Adrenal gland (tissue), 9 donors: ENCODE measurements at regions not wholly inside any gene's neighbourhood (a gene's known extent, or its start where the extent isn't known, plus 50 kb on each side); places are given as distances from the start of the nearest gene placed in this dataset.
"Not testable (repeated sequence)": the region's sequence is repeated elsewhere in the genome, so short reads cannot be mapped to it uniquely, and the experiment has no call there.

Source experiments
- DNase-seq, 7 donors: peaks; one replicate each; pipeline ENCODE4 v3.0.0-alpha.2; 2019 to 2020
- H3K27ac ChIP-seq, 5 donors: fragments of 200-600 bp; sonication (generic) in 4 of 5; 1 replicate in 3 of 5; 2 replicates in 2 of 5; pipeline versions ENCODE4 v1.5.1 to v1.8.0; 2016 to 2020; ENCODE audit warnings: mild to moderate bottlenecking in 1 of 5
- H3K27me3 ChIP-seq: fragments of 200-600 bp; 2 replicates; pipeline ENCODE4 v1.8.0; 2021
- H3K36me3 ChIP-seq, 2 donors: fragments of 200-600 bp; replicated peaks in 1 of 2; 1 replicate in 1 of 2; 2 replicates in 1 of 2; pipeline versions ENCODE4 v1.5.1 to v1.8.0; 2018 to 2022
- H3K4me1 ChIP-seq, 2 donors: fragments of 200-600 bp; replicated peaks in 1 of 2; 1 replicate in 1 of 2; 2 replicates in 1 of 2; pipeline versions ENCODE4 v1.5.1 to v1.8.0; 2018 to 2021
- H3K4me3 ChIP-seq, 4 donors: fragments of 200-600 bp; sonication (generic) in 3 of 4; one replicate each; pipeline ENCODE4 v1.5.1; 2016 to 2018
- H3K9me3 ChIP-seq, 3 donors: fragments of 200-600 bp; sonication (generic) in 1 of 3; replicated peaks in 1 of 3; 1 replicate in 2 of 3; 2 replicates in 1 of 3; pipeline versions ENCODE4 v1.5.1 to v1.8.0; 2016 to 2021
- CTCF ChIP-seq, 6 experiments: fragments of 450-650 bp in 4 of 6; fragments of 200-600 bp in 2 of 6; sonication (generic) in 1 of 6; IDR thresholded peaks; 1 replicate in 5 of 6; 2 replicates in 1 of 6; pipeline versions ENCODE4 v1.5.1 to v1.8.0; 2016 to 2021; ENCODE audit warnings: antibody characterized with exemption in 6 of 6, mild to moderate bottlenecking in 2 of 6, moderate library complexity in 1 of 6
- POLR2A ChIP-seq, 2 donors: fragments of 450-650 bp; IDR thresholded peaks; one replicate each; pipeline ENCODE4 v1.6.1; 2017; ENCODE audit warnings: antibody characterized with exemption in 2 of 2, mild to moderate bottlenecking in 2 of 2, moderate library complexity in 1 of 2
- WGBS, 4 donors: extraction: QIAGEN DNeasy Blood & Tissue Kit in 2 of 4; methylation state at CpG; one replicate each; pipeline versions ENCODE4 v1.1.5 to v1.1.7; 2013 to 2017; 5-methylcytosine and 5-hydroxymethylcytosine counted together
- intact Hi-C, 2 donors: fragments of 100-400 bp; cut with DNase I; formaldehyde crosslinking; loops; one replicate each; pipeline versions ENCODE4 v1.14.1 to v1.15.0; 2022 to 2023
- donor health status: healthy with polysubstance abuse.
- donor health status: Bipolar disorder and iron deficiency.
- donor health status: DM: yes; HTN: yes; CAD: no.
- donor health status: DM: no; HTN: no; CAD: no.
- donor health status: DM: no; HTN: no; CAD: no.

DNA sequence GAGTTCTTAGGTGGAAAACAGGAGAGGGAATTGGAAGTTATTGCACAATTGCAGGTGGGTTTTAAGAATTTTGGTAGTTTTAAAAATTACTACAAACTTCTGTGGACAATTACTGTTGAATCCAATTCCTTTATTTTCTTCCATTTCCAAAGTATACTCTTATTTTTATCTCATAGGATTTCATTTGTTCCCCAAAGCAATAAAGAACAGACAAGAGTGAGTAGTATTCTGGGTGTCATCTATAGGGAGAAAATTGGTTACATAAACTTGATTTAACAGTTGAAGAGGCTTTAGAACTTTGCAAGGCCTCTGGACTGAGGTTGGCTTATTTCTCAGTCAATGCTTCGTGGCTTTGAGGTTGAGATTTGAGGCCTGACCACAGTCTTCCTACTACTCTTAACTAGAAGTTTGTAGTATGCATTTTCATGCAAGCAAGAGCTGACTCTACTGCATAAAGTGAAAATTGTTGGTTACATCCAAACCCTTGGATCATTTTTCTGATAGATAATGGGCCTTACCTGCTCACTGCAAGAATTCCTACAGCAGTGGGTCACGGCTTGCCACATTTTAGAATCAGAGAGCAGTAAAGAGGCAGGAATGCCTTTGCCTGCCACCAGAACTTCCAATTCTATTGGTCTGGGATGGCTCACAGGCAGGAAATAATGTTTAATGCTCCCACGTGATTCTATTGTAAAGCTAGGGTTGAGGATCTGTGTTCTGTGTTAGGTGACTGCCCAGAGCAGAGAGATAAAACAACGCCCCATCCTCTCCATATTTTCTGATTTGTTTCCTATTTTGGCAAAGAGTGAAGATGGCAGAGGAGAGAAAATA is 270.5 kb downstream of the TTC6 start:
- Histone ChIP-seq H3K9me3 (no peaks in the 10 kb centered on the region), H3K4me1 (no peaks in the 10 kb centered on the region), H3K27me3 (no peaks in the 10 kb centered on the region), H3K27ac (no peak overlapping the region), H3K4me3 (no peak overlapping the region), H3K36me3 (no peaks in the 10 kb centered on the region)
- WGBS, 4 donors: 66 to 83% (median 72%) methylated on average over 4 of the region's 4 CpGs
- TF ChIP-seq CTCF (IDR thresholded peaks at IDR 0.05) (no peak), POLR2A (IDR thresholded peaks at IDR 0.05) (no peak)
- intact Hi-C loops: no loop called here
- no peak for DNase-seq

DNA sequence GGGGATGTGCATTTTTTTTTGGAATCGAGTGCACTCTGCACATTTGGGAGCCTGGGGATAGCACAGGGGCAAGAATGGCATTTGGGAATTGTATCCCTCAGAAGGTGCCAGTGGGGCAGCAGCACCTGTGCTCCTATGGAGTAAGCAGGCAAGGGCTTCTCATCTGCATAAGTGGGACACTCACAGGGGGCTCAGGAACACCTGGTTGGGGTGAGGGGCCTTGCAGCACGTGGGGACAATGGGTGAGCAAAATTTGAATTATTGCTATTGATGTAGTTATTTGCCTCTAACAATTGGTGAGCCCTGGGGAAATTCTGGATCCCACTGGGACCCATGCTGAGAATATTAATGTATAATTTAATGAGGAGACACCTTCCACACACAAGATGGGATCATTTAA is 274.2 kb downstream of the TTC6 start:
- TF ChIP-seq CTCF (IDR thresholded peaks at IDR 0.05) (no peak), POLR2A (IDR thresholded peaks at IDR 0.05) (no peak)
- Histone ChIP-seq H3K9me3 (no peaks in the 10 kb centered on the region), H3K4me1 (no peaks in the 10 kb centered on the region), H3K36me3 (no peaks in the 10 kb centered on the region), H3K27me3 (no peaks in the 10 kb centered on the region), H3K27ac (no peak overlapping the region), H3K4me3 (no peak overlapping the region)
- 42 to 61% (median 53%) methylated on average over 2 of the region's 2 CpGs for WGBS, 4 donors
- intact Hi-C loops: loop anchor here in 1 of 2 donors (5.0 kb wide), 2 partner anchors 157 to 627 kb away; no protein-coding TSS in a partner anchor
- no peak for DNase-seq

DNA sequence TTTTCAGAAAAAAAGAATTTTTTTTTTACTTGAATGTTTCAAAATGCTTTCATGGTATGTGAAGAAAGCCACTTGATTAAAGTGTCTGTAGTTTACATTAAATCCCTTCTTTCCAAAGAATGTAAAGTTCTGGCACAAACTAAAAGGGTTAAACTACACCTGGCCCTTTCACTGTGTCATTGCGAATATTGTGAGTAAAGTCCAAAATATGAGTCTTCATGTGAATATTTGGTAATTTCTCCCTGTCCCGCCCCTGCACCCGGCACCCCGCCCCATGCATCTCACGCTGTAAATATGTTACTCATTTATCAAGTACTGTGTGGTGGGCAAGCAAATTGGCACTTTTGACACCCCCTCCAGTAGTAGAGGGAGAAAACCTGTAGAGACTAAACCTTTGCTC is 274.7 kb downstream of the TTC6 start:
- no peak for DNase-seq
- TF ChIP-seq CTCF (IDR thresholded peaks at IDR 0.05) (no peak), POLR2A (IDR thresholded peaks at IDR 0.05) (no peak)
- Histone ChIP-seq H3K4me1 (no peaks in the 10 kb centered on the region), H3K27me3 (no peaks in the 10 kb centered on the region), H3K36me3 (no peaks in the 10 kb centered on the region), H3K4me3 (no peak overlapping the region), H3K27ac (no peak overlapping the region), H3K9me3 (no peaks in the 10 kb centered on the region)
- WGBS, 4 donors: 84 to 93% (median 91%) methylated on average over 5 of the region's 5 CpGs
- intact Hi-C loops: loop anchor here in 1 of 2 donors (5.0 kb wide), 2 partner anchors 158 to 628 kb away; no protein-coding TSS in a partner anchor

DNA sequence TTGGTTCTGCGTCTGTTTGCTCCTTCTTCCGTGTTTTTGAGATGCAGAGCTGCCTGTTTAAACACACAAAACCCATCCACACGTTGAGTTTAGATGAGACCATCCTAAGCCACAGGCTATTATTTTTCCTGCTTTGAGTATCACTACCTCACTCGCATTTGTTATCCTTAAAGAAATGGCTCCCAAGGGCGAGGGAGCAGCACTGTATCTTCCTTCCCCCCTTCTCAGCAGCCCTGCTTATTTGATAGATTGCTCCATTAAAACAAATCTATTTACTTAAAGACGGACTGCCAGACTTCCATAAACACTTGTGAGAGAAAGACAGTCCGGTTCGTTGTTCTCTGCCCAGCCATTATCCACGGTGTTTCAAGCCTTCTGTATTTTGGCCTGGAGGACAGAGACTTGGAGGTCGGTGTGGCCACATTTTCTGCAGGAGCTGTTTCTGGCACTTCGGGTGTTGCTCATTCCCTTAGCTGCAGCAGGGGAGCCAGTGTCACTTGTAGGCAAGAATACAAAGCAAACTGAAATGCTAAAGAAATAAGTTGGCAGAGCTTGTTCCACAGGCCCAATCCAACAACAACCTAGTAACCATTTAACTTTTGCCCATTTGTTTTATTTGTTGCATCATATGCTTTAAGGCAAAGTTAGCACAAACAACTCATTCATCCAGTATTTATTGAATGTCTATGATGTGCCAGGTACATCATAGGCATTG is 275.4 kb downstream of the TTC6 start:
- H3K4me3 ChIP-seq: no peak overlapping the region
- DNase-seq: no peak
- 45 to 55% (median 52%) methylated on average over 11 of the region's 11 CpGs for WGBS, 4 donors
- H3K27me3 ChIP-seq: no peaks in the 10 kb centered on the region
- H3K36me3 ChIP-seq: no peaks in the 10 kb centered on the region
- intact Hi-C loops: loop anchor here in 1 of 2 donors (5.0 kb wide), 2 partner anchors 158 to 628 kb away; no protein-coding TSS in a partner anchor
- no peak overlapping the region for H3K27ac ChIP-seq
- H3K9me3 ChIP-seq: no peaks in the 10 kb centered on the region
- TF ChIP-seq CTCF (IDR thresholded peaks at IDR 0.05): no peak
- no peak for TF ChIP-seq POLR2A (IDR thresholded peaks at IDR 0.05)
- H3K4me1 ChIP-seq: no peaks in the 10 kb centered on the region

GRCh38 chr14:37874065-37874428 is 278.6 kb downstream of the TTC6 start:
- not testable (repeated sequence) for H3K27ac ChIP-seq, H3K4me3 ChIP-seq, H3K36me3 ChIP-seq, H3K4me1 ChIP-seq, H3K27me3 ChIP-seq, H3K9me3 ChIP-seq, DNase-seq
- intact Hi-C loops: loop anchor here in 1 of 2 donors (5.0 kb wide), 2 partner anchors 162 to 632 kb away; no protein-coding TSS in a partner anchor
- WGBS, 4 donors: 91 to 94% (median 92%) methylated on average over 10 of the region's 10 CpGs
